GM18498 (cell line): ENCODE measurements at regions not wholly inside any gene's neighbourhood (a gene's known extent, or its start where the extent isn't known, plus 50 kb on each side); places are given as distances from the start of the nearest gene placed in this dataset.

ENCODE experiments used
- ATAC-seq: cut with Tn5 transposase; IDR thresholded peaks from one replicate; pipeline ENCODE4 v1.9.1; 2021; ENCODE audit warnings: mild to moderate bottlenecking, moderate library complexity; ENCODE audit not compliant: unreplicated experiment

DNA sequence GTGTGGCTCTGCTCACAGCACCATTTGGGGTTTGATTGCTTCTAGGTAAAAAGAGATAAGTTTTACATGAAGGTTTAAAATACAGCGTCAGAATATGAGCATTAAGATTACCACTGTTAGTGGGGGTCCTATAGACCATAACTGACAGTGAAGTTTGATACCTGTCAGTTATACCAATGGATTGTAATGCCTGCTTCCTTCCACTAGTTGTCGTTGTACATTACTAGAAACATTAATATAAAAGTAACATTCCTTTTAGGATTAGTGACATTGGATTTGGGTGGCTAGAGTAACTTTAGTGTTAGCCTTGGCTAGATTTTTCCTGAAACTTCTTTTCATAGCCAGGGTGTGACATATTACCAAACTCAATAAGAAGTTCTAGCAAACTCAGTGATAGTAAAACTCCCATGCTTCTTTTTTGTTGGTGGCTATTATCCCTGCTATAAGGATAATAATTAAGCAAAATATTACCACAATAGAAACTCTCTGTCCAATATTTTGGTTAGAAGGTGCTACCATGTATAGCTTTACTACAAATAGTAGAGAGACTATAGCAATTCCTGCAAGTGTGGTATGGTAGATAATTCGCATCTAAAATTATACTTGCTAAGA is 57.1 kb downstream of the FAM181B start:
- ATAC-seq = peak; percentile 53

DNA sequence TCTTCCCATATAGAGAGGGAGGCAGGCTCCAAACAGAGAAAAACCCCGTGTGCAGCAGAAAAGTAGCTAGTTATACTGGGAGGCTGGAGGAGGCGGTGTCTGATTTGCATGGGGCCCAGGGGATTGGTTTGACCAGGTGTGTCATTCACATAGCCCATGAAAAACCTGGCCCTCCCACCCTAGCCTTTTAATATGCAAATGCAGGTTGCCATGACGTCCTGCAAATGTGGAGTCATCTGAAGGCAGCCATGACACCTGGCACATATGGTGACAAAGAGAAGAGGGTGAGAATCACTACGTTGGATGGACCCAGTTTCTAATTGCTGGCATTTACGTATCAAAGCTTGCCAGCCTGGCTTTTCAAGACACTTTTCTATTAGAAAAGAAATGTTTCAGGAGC is 57.8 kb downstream of the FAM181B start:
- ATAC-seq = no peak

DNA sequence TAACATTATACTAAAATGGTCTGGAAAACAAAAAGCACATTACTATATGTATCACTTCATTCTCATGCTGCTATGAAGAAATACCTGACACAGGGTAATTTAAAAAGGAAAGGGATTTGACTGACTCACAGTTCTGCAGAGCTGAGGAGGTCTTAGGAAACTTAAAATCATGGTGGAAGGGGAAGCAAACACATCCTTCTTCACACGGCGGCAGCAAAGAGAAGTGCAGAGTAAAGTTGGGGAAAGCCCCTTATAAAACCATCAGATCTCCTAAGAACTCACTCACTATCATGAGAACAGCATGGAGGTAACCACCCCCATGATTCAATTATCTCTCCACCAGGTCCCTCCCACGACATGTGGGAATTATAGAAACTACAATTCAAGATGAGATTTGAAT is 60.0 kb downstream of the FAM181B start:
- no peak for ATAC-seq

DNA sequence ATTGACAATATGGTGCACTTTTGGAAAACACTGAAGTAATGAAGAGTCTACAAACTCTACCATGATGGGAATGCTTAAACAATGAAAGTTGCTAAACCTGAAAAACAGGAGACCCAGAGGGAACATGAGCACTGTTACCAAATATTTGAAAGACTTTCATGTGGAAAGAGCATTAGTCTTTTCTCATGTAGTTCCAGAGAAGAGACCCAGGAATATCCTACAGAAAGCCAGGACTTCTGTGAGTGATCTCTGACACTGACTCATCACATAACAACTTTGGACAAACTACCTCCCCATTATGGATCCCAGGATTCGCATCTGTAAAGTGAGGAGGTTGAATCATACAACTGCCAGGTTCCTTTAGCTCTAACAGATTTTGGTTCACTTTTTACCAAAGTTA is 62.2 kb downstream of the FAM181B start:
- no peak for ATAC-seq

DNA sequence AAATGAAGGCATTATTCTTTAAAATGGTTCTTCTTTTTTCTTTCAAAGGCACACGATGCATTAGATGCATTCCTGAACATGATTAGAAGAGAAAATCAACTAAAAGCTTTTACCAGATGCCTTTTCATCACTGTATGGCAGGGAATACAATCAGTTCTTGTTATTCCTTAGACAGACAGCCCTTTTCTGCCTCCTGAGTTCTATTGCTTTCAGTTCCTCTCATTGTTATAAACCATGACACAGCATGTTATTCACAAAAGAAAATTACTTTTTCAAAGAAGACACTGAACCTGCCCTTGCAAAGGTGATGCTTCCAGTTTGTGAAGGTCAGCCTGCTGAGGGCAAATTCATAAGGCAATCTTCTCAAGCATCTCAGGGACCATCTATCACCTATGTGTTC is 70.1 kb downstream of the FAM181B start:
- no peak for ATAC-seq

DNA sequence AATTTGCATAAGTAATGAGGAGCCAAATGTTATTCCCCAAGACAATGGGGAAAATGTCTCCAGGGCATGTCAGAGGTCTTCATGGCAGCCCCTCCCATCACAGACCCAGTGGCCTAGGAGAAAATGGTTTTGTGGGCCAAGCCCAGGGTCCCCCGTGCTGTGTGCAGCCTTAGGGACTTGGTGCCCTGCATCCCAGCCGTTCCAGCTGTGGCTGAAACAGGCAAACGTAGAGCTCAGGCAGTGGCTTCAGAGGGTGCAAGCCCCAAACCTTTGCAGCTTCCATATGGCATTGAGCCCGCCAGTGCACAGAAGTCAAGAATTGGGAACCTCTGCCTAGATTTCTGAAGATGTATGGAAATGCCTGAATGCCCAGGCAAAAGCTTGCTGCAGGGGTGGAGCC is 79.9 kb downstream of the FAM181B start:
- no peak for ATAC-seq

DNA sequence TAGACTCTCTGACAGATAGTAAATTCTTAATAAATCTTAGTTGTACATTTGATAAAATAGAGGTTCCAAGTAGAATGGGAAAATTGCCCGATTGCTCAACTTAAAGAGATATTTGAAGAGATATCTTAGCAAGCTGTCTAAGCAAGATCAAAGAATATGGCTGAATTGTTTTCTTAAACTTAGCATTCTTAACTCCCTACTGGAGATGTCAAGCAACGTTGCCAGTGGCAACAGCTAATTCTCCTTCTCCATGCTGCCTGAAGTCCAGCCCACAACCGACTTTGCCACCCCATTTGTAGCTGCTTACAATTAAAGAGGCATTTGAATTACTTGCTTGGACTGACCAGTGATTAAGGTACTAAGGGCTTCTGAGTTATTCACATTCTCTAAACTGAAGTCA is 94.4 kb downstream of the FAM181B start:
- no peak for ATAC-seq

DNA sequence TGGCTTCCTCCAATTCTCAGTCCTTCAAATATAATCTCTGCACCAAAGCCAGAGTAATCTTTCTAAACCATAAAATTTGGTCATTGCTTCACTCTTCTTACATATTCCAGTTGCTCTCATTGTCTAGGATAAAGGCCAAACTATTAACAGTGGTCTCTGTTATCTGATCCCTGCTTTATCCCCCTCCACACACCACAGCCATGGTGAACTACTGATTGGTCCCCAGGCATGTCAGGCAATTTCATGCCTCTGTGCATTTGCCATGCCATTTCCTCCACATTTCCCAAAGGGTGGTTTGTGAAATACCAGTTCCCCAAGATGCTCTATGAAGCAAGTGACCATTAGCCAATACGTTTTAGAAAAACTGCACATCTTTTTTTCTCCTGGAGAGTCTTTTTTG is 97.0 kb downstream of the FAM181B start:
- no peak for ATAC-seq

DNA sequence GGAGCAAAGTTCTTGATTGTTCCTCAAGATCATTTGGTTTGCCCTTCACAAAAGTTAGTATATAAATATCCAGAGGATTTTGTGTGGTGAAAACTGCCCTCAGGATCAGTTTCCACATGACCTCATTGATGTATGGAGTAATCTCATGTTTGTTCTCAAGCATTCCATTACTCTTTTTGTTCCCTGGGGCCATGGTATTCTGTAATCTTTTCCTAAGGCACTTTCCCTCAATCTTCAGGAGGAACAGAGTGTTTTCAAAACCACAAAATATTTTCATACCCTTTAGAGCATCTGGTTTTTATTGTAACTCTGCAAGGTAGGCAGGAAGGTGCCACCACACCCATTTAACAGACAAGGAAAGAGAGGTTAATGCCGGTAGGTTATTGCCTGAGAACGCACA is 99.6 kb downstream of the FAM181B start:
- ATAC-seq = no peak

DNA sequence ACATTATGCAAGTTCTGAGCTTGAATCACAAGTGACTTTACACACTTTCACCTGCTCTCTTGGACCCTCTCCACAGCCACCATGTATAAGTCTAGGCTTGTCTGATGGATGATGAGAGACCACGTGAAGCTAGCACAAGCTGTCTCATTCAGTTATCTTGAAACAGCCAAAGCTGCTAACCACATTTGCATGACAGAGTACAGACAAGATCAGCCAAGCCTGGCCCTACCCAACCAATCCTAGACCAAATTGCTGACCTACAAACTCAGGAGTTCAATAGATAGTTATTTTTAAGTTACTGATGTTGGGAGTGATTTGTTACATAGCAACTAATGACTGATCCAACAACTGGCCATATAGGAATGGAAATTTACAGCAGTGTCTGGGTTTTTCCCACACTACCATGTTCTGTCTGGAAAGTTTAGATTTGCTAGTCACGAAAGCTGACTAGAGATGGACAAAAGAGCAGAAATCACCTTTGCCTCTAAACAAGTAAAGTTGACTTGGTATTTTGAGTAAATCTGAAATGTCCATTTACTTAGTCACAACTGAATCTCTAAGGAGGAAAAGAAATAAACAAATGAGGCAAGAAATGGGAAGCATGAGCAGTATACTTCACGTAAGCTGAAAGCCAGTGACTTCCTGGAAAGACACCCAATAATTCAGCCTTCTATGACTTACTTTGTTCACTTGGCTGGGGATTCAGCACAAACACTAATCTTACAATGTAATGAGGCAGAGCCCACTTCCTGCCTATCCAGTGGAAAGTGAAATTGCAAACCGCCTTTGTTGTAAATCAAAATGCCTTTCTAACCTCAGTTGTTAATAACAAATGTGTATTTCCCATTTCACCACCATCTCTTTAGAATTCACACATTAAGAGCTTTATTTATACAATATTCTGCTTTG is 101.7 kb downstream of the FAM181B start:
- peak; percentile 95 for ATAC-seq

DNA sequence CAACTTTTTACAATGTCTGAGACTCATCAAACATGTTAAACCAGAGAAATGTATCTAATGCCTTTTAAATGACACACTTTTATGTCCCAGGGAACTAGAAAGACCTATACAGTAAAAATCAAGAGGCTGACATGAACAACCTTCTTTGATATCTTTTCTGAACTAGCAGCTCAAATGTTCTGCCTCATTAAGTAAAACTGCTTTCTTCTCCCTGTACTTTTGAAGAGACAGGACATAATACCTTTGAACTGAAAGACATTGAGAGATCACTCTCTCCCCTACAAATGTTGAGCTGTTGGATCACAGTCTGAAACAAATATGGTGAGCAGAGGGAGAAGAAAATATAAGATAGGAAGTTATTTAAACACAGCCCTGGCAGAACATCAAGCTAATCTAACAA is 123.0 kb downstream of the FAM181B start:
- ATAC-seq = no peak

DNA sequence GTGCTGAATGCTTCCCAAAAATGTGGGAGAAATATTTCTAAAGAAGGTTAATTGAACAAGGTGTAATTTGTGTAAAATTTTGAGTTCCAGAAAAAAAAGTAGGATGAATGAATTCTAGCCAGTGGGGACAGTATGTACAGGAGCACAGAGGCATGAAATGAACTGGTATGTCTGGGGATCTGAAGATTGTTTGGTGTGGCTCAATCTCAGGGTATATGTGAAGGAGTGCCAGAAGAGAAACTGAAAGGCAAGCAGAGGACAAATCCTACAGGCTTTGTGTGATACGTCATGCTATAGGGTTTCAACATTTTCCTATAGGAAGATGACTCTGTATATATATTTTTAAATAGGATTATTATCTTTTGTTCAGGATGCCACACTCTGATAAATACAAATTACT is 126.9 kb downstream of the FAM181B start:
- ATAC-seq = no peak

DNA sequence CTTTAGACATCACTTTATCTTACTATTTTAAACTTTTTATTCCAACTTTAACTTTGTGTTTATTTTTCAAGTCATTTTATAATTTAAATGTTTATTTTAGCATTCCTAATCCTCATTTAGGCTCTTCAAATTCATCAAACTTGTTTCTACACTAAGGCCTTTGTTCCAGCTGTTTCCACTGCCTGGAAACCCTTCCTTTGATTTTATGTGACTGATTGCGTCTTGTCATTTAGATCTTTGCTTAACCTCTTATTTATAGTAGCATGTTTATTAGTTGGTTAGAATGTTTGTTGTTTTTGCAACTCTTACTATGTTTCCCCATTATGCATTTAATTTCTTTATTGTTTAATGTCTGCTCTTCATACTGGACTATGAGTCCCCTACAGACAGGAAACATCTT is 132.0 kb downstream of the FAM181B start:
- ATAC-seq = no peak

DNA sequence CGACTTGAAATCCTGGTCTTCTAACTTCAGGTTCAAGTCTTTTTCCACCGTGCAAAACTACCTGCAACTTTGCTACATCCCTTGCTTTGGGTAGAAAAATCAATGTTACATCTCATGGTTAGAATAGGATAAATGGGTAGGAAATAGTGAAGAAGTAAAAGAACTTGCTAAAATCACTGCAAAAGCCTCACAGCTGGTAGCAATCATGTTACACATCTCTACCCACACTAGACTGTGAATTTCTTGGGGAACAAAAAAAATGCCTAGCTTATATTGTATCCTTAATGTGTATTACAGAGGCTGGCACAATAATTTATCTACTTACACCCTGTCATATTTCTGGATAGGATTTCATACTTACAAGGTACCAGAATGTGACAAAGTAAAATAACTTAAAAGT is 133.8 kb downstream of the FAM181B start:
- ATAC-seq = no peak

DNA sequence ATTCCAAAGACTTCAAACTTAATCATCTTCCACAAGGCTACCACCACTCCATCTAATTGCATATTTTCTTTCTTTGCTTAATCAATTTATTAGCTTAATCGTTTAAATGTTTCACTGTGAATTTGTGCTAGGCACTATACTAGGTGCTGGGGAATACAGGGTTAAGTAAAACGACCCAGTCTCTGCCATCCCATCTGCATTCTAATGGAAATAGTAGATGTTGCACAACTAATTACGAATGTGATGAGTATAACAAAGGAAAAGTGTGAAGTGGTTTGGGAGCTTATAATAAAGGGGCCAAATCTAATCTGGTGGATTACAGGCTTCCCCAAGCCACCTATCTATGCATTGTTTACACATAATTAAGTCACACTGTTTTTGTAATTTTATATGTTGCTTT is 147.1 kb downstream of the FAM181B start:
- ATAC-seq = no peak

DNA sequence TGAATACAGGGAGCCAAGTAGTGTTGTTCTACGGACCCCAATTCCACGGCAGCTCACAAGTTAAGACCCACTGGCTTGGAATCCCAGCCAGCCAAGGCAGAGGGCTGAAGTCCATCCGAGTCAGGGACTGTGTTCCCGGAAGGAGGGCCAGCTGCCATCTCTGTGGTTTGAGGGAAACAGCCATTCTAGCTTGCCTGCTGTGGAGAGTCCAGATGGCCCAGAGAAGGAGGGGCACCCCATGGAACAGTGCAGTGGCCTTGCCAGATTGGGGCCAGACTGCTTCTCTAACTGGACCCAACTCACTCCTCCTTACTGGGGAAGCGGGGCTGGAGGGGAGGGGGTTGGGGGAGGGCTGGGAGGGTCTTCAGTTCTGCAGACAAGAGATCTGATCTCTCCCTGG is 156.4 kb downstream of the FAM181B start:
- ATAC-seq = no peak

DNA sequence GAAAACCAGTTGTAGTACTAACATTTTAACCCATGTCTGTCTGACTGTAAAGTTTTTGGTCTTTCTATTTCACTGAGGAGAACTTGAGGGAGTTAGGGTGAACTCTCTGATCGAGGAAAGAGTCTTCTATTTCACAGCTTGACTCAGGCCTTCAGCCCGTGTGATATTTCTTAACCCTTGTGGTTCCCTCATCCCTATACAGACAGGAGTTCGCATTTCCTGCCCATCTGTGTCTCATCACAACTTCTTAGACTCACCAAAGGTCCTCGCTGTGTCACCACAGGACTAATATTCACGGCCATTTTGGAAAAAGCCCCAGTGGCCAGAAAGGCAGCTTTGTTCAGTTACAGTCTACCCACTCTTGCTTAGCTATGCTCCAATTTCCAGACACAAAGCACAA is 172.8 kb downstream of the FAM181B start:
- ATAC-seq = no peak

DNA sequence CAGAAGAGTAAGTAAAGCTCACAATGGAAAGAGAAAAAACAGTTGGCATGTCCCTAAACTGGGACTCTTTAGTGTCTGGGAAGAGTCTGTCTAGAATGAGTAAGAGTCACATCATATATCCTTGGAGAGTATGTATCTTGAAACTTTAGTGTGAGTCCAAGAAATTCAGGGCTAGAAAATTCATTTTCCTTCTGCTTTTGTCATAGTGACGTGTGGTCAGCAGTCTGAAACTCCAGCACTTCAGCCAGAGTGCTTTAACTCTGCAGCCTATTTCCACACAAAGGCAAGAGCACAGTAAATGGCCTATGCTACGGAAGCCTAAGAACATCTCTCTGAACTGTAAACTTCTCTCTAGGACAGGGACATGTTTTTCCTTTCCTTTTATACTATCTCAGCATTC is 174.1 kb downstream of the FAM181B start:
- no peak for ATAC-seq

DNA sequence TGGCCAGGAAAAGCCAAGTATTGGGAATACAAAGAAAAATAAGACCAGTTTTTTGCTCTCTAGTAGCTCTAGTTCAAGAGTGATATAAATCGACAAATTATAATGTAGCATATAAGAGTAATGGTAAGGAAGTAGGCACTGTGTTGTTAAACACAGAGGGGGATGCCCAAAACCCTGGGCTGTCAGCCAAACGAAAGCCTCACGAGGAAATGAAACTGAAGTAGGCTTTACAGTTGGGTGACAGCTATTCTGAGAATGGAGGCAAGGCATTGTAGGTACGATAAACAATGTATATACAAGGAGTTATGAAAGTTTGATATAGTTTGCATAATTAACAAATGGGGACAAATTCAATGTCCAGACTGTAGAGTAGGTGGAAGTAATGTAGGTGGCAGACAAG is 176.4 kb downstream of the FAM181B start:
- ATAC-seq = peak; percentile 100

DNA sequence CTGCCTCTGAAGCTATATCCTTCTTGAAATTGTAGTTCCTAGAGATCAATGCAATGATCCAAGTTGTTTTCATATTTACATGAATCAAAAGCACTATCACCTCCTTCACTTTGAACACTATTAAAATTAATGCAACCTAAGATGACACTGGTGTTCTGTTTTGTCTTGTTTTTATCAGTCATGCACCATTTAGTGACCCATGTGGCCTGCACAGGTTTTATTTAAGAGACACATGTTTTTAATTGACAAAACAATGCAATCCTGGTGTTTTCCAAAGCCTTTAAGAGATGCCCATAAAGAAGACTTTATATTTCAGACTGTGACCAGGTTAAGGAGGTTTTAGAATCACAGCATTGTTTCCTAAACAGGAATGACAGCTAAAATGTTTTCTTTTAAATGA is 177.5 kb downstream of the FAM181B start:
- no peak for ATAC-seq

DNA sequence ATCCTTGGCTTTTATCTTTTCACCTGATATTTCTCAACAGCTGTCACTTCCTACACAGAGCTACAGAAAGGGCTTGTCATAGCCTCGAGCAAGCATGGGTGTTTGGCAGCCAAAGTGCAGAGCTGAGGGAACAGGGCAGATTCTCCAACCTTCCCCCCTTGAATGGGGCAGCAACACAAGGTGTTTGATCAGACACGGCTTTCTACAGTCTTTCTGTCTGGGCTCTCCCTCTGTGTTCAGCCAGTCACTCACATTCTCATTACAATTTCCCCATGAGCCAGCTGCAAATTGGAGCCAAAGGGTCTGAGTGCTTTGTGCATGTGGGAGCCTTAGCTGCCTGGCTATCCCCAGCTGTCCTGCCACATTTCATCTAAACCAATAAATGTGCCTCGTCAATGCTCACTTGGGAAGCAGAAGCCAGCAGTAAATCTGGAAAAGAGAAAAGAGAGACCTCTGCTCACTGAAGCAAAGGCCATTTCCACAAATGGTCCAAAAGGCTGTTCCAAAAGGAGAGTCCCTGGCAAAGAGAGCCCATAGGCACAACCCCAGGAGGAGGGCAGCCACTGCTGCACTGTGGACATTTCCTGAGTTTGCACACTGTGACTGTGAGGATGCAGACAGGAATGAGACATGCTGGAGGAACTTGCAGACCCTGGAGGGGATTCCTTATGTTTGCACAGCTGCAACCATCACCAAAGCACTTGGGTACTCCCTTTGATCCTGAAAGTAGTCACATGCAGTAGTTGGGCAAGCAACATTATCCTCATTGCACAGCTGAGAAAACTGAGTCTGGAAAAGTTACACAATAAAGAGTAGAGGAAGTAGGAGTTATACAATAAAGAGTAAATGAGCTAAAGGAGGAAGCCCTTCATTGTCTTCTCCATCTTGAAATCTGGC is 186.8 kb downstream of the FAM181B start:
- ATAC-seq = no peak

DNA sequence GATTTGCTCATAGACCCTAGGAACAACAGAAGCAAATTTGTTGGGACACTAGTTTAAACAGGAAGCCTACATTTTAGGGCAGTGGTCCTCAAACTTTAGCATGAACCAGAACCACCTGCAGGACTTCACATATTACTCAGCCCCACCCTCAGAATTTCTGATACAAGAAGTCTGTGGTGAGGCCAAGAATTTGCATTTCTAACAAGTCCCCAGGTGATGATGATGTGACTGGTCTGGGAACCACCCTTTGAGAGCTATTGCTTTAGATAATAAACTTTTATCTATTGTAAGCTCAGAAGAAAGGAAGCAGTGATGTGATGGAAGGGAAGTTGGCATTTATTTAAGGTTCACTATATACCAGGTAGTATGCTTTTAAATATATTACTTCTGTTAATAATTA is 194.0 kb downstream of the FAM181B start:
- peak; percentile 86 for ATAC-seq
